AG09319 (cell line): ENCODE measurements at regions not wholly inside any gene's neighbourhood (a gene's known extent, or its start where the extent isn't known, plus 50 kb on each side); places are given as distances from the start of the nearest gene placed in this dataset.

Experiments
- DNase-seq: peaks from one replicate; pipeline ENCODE4 v3.0.0-alpha.2; 2010; ENCODE audit warnings: low read depth; ENCODE audit errors: extremely low read depth
- TF ChIP-seq, protein P1 (sequence below): IDR thresholded peaks from 2 replicates; pipeline ENCODE4 v1.5.1; 2011; ENCODE audit warnings: low read depth, mild to moderate bottlenecking, inconsistent platforms, low read length, moderate library complexity

DNA sequence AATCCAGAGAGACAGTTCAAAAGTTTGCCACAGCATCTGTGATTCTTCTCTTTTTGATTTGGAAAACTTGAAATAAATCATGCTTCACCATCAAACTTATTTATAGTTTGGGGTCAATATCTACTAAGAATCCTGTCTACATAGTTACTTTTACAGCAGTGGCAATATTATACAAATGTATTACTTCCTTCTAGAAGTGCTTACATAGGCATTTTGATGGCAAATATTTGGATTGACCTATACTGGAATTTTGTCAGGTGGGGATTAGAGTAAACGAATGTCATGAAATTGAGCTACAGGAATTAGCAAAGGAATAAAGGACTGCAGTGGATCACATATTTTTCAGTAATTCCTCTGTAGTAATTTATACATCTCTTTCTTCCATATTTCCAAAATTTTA is 1885.5 kb upstream of the ADGRL3 start:
- TF ChIP-seq, protein P1, sequence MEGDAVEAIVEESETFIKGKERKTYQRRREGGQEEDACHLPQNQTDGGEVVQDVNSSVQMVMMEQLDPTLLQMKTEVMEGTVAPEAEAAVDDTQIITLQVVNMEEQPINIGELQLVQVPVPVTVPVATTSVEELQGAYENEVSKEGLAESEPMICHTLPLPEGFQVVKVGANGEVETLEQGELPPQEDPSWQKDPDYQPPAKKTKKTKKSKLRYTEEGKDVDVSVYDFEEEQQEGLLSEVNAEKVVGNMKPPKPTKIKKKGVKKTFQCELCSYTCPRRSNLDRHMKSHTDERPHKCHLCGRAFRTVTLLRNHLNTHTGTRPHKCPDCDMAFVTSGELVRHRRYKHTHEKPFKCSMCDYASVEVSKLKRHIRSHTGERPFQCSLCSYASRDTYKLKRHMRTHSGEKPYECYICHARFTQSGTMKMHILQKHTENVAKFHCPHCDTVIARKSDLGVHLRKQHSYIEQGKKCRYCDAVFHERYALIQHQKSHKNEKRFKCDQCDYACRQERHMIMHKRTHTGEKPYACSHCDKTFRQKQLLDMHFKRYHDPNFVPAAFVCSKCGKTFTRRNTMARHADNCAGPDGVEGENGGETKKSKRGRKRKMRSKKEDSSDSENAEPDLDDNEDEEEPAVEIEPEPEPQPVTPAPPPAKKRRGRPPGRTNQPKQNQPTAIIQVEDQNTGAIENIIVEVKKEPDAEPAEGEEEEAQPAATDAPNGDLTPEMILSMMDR: no peak
- no peak for DNase-seq

DNA sequence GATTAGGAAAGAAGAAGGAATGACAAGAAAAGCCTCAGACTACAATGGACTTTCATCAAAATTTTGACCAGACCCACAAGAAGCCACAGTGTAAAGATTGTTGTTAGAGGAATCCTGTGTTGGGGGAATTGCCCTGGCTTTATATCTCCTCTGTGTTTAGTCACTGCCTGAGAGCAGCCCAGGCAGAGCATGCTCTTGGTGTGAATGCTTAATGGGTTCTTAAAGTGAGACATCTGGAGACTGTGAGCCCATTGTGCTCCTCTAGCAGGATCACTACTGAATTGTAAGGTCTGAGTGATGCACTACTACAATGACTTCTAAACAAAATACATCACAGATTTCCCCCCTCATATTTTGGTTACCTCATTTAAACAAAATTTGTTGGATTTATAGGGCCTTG is 1860.5 kb upstream of the ADGRL3 start:
- TF ChIP-seq, protein P1: no peak
- DNase-seq: no peak

DNA sequence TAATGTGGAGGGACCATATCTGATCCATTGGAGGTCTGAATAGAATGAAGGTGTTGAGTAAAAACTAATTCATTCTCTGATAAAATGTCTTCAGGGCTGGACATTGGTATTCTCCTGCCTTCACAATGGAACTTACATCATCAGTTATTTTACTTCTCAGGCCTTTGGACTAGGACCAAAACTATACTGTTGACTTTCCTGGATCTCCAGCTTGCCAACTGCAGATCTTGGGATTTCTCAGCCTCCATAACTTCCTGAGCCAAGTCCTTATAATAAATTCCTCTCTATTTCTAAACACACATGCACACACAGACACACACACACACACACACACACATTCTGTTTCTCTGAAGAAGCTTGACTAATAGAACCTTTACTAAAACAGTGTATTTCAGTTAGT is 1858.6 kb upstream of the ADGRL3 start:
- no peak for DNase-seq
- TF ChIP-seq, protein P1: no peak

DNA sequence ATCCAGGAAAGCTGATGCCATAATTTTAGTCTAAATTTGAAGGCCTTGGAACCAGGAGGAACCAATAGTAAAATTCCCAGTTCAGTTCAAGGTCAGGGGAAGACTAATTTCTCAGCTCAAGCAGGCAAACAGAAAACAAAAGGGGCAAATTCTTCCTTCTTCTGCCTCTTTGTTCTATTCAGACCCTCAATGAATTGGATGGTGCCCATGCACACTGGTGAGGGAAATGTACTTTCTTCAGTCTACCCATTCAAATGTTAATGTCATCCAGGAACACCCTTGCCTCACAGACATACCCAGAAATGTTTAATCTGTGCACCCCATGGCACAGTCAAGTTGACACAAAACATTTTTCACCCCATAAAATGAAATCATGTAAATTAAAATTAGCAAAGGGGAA is 1851.2 kb upstream of the ADGRL3 start:
- TF ChIP-seq, protein P1: no peak
- no peak for DNase-seq

DNA sequence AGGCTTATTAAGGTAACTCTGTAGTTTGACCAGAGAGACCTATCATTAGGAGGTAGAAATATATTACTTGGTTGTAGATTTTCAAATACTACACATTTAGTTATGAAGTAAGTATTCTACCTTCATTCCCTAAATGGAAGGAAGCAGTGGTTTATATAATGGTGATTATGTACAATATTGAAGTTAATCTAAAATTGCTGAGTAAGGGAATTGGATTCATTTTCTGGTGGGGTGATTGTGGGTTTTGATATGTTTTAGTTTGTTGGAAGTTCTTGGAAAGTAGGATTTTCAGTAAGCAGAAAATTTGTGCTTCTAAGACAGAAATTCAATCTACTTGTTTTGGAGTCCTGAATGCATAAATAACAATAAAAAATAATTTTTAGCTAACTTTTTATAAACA is 1830.9 kb upstream of the ADGRL3 start:
- TF ChIP-seq, protein P1: no peak
- DNase-seq: no peak

DNA sequence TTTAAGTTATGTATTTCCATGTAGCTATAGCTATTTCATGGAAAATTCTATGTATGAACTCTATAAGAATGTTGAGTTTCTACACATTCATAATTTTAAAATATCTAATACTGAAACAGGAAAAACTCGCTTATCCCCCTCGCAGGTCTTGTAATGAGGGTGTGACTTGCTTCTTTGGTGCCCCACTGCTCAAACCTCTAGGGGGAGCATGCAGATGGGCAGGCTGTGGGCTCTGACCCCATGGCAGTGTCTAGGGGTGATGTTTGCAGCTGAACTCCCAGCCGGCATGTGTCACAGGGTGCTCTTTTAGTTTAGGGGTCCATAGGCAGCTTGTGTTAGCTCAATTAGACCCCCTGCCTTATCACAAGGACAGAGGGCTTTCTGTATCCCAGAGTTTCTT is 1825.7 kb upstream of the ADGRL3 start:
- TF ChIP-seq, protein P1: no peak
- DNase-seq: no peak

DNA sequence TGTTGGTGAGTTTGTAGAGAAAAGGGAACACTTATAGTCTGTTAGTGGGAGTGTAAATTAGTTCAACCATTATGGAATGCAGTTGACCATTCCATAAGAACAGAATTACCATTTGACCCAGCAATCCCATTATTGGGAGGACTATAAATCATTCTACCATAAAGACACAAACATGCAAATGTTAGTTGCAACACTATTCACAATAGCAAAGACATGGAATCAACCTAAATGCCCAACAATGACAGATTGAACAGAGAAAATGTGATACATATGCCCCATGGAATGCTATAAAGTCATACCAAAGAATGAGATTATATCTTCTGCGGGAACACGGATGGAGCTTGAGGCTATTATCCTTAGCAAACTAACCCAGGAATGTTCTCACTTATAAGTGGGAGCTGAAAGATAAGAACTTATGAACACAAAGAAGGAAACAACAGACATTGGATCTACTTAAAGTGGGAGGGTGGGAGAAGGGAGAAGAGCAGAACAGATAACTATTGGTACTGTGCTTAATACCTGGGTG is 1819.2 kb upstream of the ADGRL3 start:
- DNase-seq: no peak
- TF ChIP-seq, protein P1: no peak
